IMR-90 (cell line): ENCODE measurements at regions not wholly inside any gene's neighbourhood (a gene's known extent, or its start where the extent isn't known, plus 50 kb on each side); places are given as distances from the start of the nearest gene placed in this dataset.
A peak's percentile ranks its signal among the peaks of the same experiment; 100 is the strongest.

Experiments
- ATAC-seq: fragments of 200-7000 bp; cut with Tn5 transposase; 2 replicates; pipeline ENCODE4 v1.9.1; 2020; ENCODE audit warnings: low read depth, mild to moderate bottlenecking, moderate library complexity
- BruUV-seq: library from RNA; stranded (reverse); fragments of 400-500 nt; replicated peaks from 2 replicates; lab custom pipeline; 2021; lab: Mats Ljungman, UMichigan
- CTCF ChIA-PET: fragments of 300-600 bp; formaldehyde crosslinking; extraction: SDS; loops from one replicate; lab custom pipeline; 2021; ENCODE audit warnings: antibody characterized with exemption; lab: Yijun Ruan, JAX
- POLR2A ChIA-PET: fragments of 300-600 bp; sonication (Branson Sonifier 250); formaldehyde crosslinking; loops from one replicate; lab custom pipeline; 2022; ENCODE audit warnings: antibody characterized with exemption; ENCODE audit not compliant: unreplicated experiment; lab: Charles Lee
- DNase-seq: peaks from one replicate; pipeline ENCODE4 v3.0.0; 2013
- H2AFZ ChIP-seq: replicated peaks from 2 replicates; pipeline ENCODE3; 2013; ENCODE audit warnings: low read length, mild to moderate bottlenecking; ENCODE audit not compliant: poor library complexity
- H2AK5ac ChIP-seq: 2 replicates; pipeline ENCODE4 v1.6.1; 2013; ENCODE audit warnings: low read depth, low read length, inconsistent platforms
- H2AK9ac ChIP-seq: replicated peaks from 2 replicates; pipeline ENCODE3; 2013; ENCODE audit warnings: mild to moderate bottlenecking, low read depth, low read length, moderate library complexity; ENCODE audit not compliant: poor library complexity
- H2BK120ac ChIP-seq: 2 replicates; pipeline ENCODE4 v1.6.1; 2013; ENCODE audit warnings: low read depth, low read length, inconsistent platforms
- H2BK15ac ChIP-seq: 3 replicates; pipeline ENCODE4 v1.6.1; 2013; ENCODE audit warnings: low read depth, low read length, inconsistent platforms
- H2BK20ac ChIP-seq: 2 replicates; pipeline ENCODE4 v1.6.1; 2013; ENCODE audit warnings: low read depth, mild to moderate bottlenecking, inconsistent platforms, low read length, moderate library complexity
- H2BK5ac ChIP-seq: 2 replicates; pipeline ENCODE4 v1.6.1; 2013; ENCODE audit warnings: mild to moderate bottlenecking, low read depth, low read length, inconsistent platforms; ENCODE audit not compliant: poor library complexity, severe bottlenecking
- H3K14ac ChIP-seq: replicated peaks from 2 replicates; pipeline ENCODE4 v1.6.1; 2013; ENCODE audit warnings: low read depth, low read length, inconsistent platforms
- H3K18ac ChIP-seq: 2 replicates; pipeline ENCODE4 v1.6.1; 2013; ENCODE audit warnings: low read depth, low read length, control low read depth
- H3K23ac ChIP-seq: 2 replicates; pipeline ENCODE4 v1.6.1; 2013; ENCODE audit warnings: low read depth, low read length, inconsistent platforms
- H3K27ac ChIP-seq: 2 replicates; pipeline ENCODE4 v1.5.1; 2013; ENCODE audit warnings: mild to moderate bottlenecking, control low read depth, low read length; ENCODE audit not compliant: insufficient read depth
- H3K27me3 ChIP-seq: 2 replicates; pipeline ENCODE4 v1.6.1; 2013; ENCODE audit warnings: low read length; ENCODE audit not compliant: control insufficient read depth, insufficient read depth
- H3K36me3 ChIP-seq: 2 replicates; pipeline ENCODE4 v1.6.1; 2013; ENCODE audit warnings: low read length, mixed read lengths; ENCODE audit not compliant: control insufficient read depth, insufficient read depth
- H3K4ac ChIP-seq: 2 replicates; pipeline ENCODE4 v1.6.1; 2013; ENCODE audit warnings: low read depth, low read length, inconsistent platforms
- H3K4me1 ChIP-seq: 2 replicates; pipeline ENCODE4 v1.6.1; 2013; ENCODE audit warnings: low read length, mixed read lengths; ENCODE audit not compliant: control insufficient read depth, insufficient read depth
- H3K4me2 ChIP-seq: 2 replicates; pipeline ENCODE4 v1.6.1; 2013; ENCODE audit warnings: low read depth, mild to moderate bottlenecking, control low read depth, low read length, moderate library complexity
- H3K4me3 ChIP-seq: 2 replicates; pipeline ENCODE4 v1.5.1; 2013; ENCODE audit warnings: low read depth, mild to moderate bottlenecking, control low read depth, low read length, moderate library complexity; ENCODE audit not compliant: insufficient read depth
- H3K56ac ChIP-seq: 2 replicates; pipeline ENCODE4 v1.6.1; 2013; ENCODE audit warnings: low read length, inconsistent platforms; ENCODE audit not compliant: insufficient read depth; ENCODE audit errors: extremely low read depth
- H3K79me1 ChIP-seq, 2 experiments: 2 replicates each; pipeline ENCODE4 v1.6.1; 2013; ENCODE audit warnings: low read length in 2 of 2, inconsistent platforms in 1 of 2, low read depth in 1 of 2
- H3K9ac ChIP-seq: 2 replicates; pipeline ENCODE4 v1.6.1; 2013; ENCODE audit warnings: low read depth, low read length, control low read depth
- H3K9me1 ChIP-seq: 2 replicates; pipeline ENCODE4 v1.6.1; 2013; ENCODE audit warnings: low read length, inconsistent platforms; ENCODE audit not compliant: insufficient read depth
- H3K9me3 ChIP-seq: 2 replicates; pipeline ENCODE4 v1.6.1; 2013; ENCODE audit warnings: low read length; ENCODE audit not compliant: control insufficient read depth, insufficient read depth
- H4K20me1 ChIP-seq: 2 replicates; pipeline ENCODE4 v1.6.1; 2013; ENCODE audit warnings: low read length, inconsistent platforms; ENCODE audit not compliant: insufficient read depth
- H4K5ac ChIP-seq: 2 replicates; pipeline ENCODE4 v1.6.1; 2013; ENCODE audit warnings: mild to moderate bottlenecking, low read depth, low read length, control low read depth
- H4K8ac ChIP-seq, 2 experiments: 2 replicates each; pipeline ENCODE4 v1.6.1; 2013; ENCODE audit warnings: low read depth in 2 of 2, low read length in 2 of 2, control low read depth in 1 of 2, inconsistent platforms in 1 of 2
- H4K91ac ChIP-seq: 2 replicates; pipeline ENCODE4 v1.6.1; 2013; ENCODE audit warnings: low read depth, low read length, inconsistent platforms; ENCODE audit not compliant: insufficient read depth
- BHLHE40 ChIP-seq: fragments of 150-350 bp; IDR thresholded peaks from 2 replicates; pipeline ENCODE4 v1.6.1; 2016; ENCODE audit warnings: mild to moderate bottlenecking, low read depth, low read length
- CEBPB ChIP-seq: IDR thresholded peaks from 2 replicates; pipeline ENCODE4 v1.6.1; 2012; ENCODE audit warnings: low read depth, low read length, improper control_type of control experiment
- CHD1 ChIP-seq: IDR thresholded peaks from 2 replicates; pipeline ENCODE4 v1.6.1; 2012; ENCODE audit warnings: low read depth, low read length, improper control_type of control experiment
- FOS ChIP-seq: fragments of 150-350 bp; IDR thresholded peaks from 2 replicates; pipeline ENCODE4 v1.6.1; 2016; ENCODE audit warnings: low read depth, low read length
- MAZ ChIP-seq: IDR thresholded peaks from 2 replicates; pipeline ENCODE4 v1.6.1; 2012; ENCODE audit warnings: low read depth, mild to moderate bottlenecking, low read length, improper control_type of control experiment, moderate library complexity, borderline replicate concordance
- NFE2L2 ChIP-seq: fragments of 150-350 bp; IDR thresholded peaks from 2 replicates; pipeline ENCODE4 v1.6.1; 2016; ENCODE audit warnings: low read depth, mild to moderate bottlenecking, low read length
- POLR2A ChIP-seq: IDR thresholded peaks from 2 replicates; pipeline ENCODE4 v1.6.1; 2012; ENCODE audit warnings: mild to moderate bottlenecking, low read depth, low read length
- RAD21 ChIP-seq: IDR thresholded peaks from 2 replicates; pipeline ENCODE4 v1.6.1; 2012; ENCODE audit warnings: low read length, improper control_type of control experiment
- RCOR1 ChIP-seq: IDR thresholded peaks from 2 replicates; pipeline ENCODE4 v1.6.1; 2012; ENCODE audit warnings: mild to moderate bottlenecking, low read length, improper control_type of control experiment; ENCODE audit not compliant: insufficient replicate concordance
- RFX5 ChIP-seq: IDR thresholded peaks from 2 replicates; pipeline ENCODE4 v1.8.0; 2012; ENCODE audit warnings: low read depth, mild to moderate bottlenecking, low read length, moderate library complexity
- SMC3 ChIP-seq: fragments of 150-350 bp; IDR thresholded peaks from 2 replicates; pipeline ENCODE4 v1.6.1; 2016; ENCODE audit warnings: low read depth, mild to moderate bottlenecking, antibody characterized with exemption, low read length, moderate library complexity
- USF2 ChIP-seq: fragments of 150-350 bp; IDR thresholded peaks from 2 replicates; pipeline ENCODE4 v1.6.1; 2017; ENCODE audit warnings: mild to moderate bottlenecking, antibody characterized with exemption, low read length, low read depth
- WGBS, 2 experiments: methylation state at CpG; one replicate each; pipeline versions ENCODE4 v1.1.5 to v1.1.7; 2013; ENCODE audit warnings: missing lambda C conversion rate in 2 of 2; ENCODE audit not compliant: insufficient read length in 1 of 2; ENCODE audit errors: extremely low coverage in 2 of 2; 5-methylcytosine and 5-hydroxymethylcytosine counted together
- dilution Hi-C: fragments of 300-500 bp; cut with HindIII; formaldehyde crosslinking; loops from one replicate; pipeline ENCODE4 v1.14.3; 2018; ENCODE audit warnings: low sequenced_read_pairs; ENCODE audit not compliant: unreplicated experiment
- in situ Hi-C: fragments of 300-500 bp; cut with MboI; formaldehyde crosslinking; loops from 3 replicates; pipeline ENCODE4 v1.14.3; 2019; ENCODE audit warnings: low sequenced_read_pairs, inconsistent platforms, mixed read lengths
- intact Hi-C: fragments of 100-400 bp; cut with micrococcal nuclease; formaldehyde crosslinking; loops from 2 replicates; pipeline ENCODE4 v1.10.0; 2022
- TF ChIP-seq, protein P1 (sequence below): conservative IDR thresholded peaks from 2 replicates; pipeline ENCODE4 v1.5.1; 2012; ENCODE audit warnings: mild to moderate bottlenecking, low read depth, low read length, improper control_type of control experiment
- TF ChIP-seq, protein P2 (sequence below): fragments of 150-350 bp; IDR thresholded peaks from 2 replicates; pipeline ENCODE4 v1.6.1; 2016; ENCODE audit warnings: low read depth, mild to moderate bottlenecking, low read length, moderate library complexity, borderline replicate concordance

DNA sequence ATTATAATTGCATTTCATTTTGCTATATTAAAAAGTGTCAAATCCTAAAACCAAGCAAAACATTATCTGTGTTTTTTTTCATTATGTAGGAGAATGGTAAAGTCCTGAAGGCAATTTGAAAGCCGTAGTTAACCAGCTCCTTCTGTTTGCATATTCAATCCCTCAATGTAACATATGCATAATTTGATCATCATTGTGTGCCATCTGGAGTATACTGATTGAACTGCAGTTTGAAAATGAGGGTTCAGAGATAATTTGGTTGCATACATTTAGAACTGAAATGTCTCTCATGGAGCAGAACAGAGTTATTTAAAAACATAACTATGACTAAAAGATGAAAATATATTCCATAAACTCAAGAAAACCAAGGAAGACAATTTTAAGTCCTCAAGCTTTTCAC, 518.6 kb downstream of the GBE1 start:
- no peak overlapping the region for H4K91ac ChIP-seq
- H4K20me1 ChIP-seq = no peaks in the 10 kb centered on the region
- no peak overlapping the region for H3K9ac ChIP-seq
- no peak overlapping the region for H3K4ac ChIP-seq
- no peak overlapping the region for H2BK5ac ChIP-seq
- no peak overlapping the region for H3K4me3 ChIP-seq
- no CpG with 5 or more reads among the region's 1 CpG for WGBS, 2 experiments
- intact Hi-C loops (loop anchor here (1.0 kb wide), 1 partner anchor 1722 kb away; no protein-coding TSS in a partner anchor), dilution Hi-C loops (no loop called here), in situ Hi-C loops (loop anchor here (10.0 kb wide), 1 partner anchor 1718 kb away; no protein-coding TSS in a partner anchor)
- no peak overlapping the region for H3K23ac ChIP-seq
- no peak overlapping the region for H2BK20ac ChIP-seq
- no peak overlapping the region for H2AK9ac ChIP-seq
- H3K9me1 ChIP-seq = no peaks in the 10 kb centered on the region
- no peak overlapping the region for H2AK5ac ChIP-seq
- H3K56ac ChIP-seq = no peak overlapping the region
- ATAC-seq (no peak), DNase-seq (peak; percentile 3)
- no peak overlapping the region for H3K4me2 ChIP-seq
- no peak overlapping the region for H3K14ac ChIP-seq
- H2BK15ac ChIP-seq = no peak overlapping the region
- no peak overlapping the region for H2BK120ac ChIP-seq
- H3K27ac ChIP-seq = no peak overlapping the region
- H2AFZ ChIP-seq = no peak overlapping the region
- POLR2A ChIA-PET = interaction anchor here (0.6 kb wide), 1 partner anchor 92 kb away, joined by 20 read pairs; no protein-coding TSS in a partner anchor
- H3K79me1 ChIP-seq = no peaks in the 10 kb centered on the region
- H3K36me3 ChIP-seq = no peaks in the 10 kb centered on the region
- CTCF ChIA-PET = no interaction called here
- H4K8ac ChIP-seq = no peak overlapping the region
- BruUV-seq = no TSS peak
- H3K18ac ChIP-seq = no peak overlapping the region
- no peaks in the 10 kb centered on the region for H3K4me1 ChIP-seq
- no peak overlapping the region for H4K5ac ChIP-seq
- H3K9me3 ChIP-seq = no peaks in the 10 kb centered on the region
- TF ChIP-seq FOS (no peak), SMC3 (no peak), MAZ (no peak), RCOR1 (no peak), POLR2A (no peak), CEBPB (no peak), NFE2L2 (no peak), BHLHE40 (no peak), RAD21 (peak; percentile 28; the same call in 1 of the 2 replicates), RFX5 (no peak), USF2 (no peak), CHD1 (no peak)
- TF ChIP-seq, protein P1, sequence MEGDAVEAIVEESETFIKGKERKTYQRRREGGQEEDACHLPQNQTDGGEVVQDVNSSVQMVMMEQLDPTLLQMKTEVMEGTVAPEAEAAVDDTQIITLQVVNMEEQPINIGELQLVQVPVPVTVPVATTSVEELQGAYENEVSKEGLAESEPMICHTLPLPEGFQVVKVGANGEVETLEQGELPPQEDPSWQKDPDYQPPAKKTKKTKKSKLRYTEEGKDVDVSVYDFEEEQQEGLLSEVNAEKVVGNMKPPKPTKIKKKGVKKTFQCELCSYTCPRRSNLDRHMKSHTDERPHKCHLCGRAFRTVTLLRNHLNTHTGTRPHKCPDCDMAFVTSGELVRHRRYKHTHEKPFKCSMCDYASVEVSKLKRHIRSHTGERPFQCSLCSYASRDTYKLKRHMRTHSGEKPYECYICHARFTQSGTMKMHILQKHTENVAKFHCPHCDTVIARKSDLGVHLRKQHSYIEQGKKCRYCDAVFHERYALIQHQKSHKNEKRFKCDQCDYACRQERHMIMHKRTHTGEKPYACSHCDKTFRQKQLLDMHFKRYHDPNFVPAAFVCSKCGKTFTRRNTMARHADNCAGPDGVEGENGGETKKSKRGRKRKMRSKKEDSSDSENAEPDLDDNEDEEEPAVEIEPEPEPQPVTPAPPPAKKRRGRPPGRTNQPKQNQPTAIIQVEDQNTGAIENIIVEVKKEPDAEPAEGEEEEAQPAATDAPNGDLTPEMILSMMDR = peak; percentile 37
- TF ChIP-seq, protein P2, sequence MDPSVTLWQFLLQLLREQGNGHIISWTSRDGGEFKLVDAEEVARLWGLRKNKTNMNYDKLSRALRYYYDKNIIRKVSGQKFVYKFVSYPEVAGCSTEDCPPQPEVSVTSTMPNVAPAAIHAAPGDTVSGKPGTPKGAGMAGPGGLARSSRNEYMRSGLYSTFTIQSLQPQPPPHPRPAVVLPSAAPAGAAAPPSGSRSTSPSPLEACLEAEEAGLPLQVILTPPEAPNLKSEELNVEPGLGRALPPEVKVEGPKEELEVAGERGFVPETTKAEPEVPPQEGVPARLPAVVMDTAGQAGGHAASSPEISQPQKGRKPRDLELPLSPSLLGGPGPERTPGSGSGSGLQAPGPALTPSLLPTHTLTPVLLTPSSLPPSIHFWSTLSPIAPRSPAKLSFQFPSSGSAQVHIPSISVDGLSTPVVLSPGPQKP = no peak
- H3K27me3 ChIP-seq = no peaks in the 10 kb centered on the region
